ENCODE measurements at regions not wholly inside any gene's neighbourhood (a gene's known extent, or its start where the extent isn't known, plus 50 kb on each side); places are given as distances from the start of the nearest gene placed in this dataset.

- Histone ChIP-seq H3K27me3 (ENCODE audit: insufficient read depth, low read depth, severe bottlenecking) (no peaks in the 10 kb centered on the region), H3K9me3 (ENCODE audit: severe bottlenecking) (no peaks in the 10 kb centered on the region), H3K36me3 (no peaks in the 10 kb centered on the region), H3K4me3 (ENCODE audit: low read depth, low read length) (no peak overlapping the region), H3K27ac (no peak overlapping the region)
- TF ChIP-seq, protein P1, sequence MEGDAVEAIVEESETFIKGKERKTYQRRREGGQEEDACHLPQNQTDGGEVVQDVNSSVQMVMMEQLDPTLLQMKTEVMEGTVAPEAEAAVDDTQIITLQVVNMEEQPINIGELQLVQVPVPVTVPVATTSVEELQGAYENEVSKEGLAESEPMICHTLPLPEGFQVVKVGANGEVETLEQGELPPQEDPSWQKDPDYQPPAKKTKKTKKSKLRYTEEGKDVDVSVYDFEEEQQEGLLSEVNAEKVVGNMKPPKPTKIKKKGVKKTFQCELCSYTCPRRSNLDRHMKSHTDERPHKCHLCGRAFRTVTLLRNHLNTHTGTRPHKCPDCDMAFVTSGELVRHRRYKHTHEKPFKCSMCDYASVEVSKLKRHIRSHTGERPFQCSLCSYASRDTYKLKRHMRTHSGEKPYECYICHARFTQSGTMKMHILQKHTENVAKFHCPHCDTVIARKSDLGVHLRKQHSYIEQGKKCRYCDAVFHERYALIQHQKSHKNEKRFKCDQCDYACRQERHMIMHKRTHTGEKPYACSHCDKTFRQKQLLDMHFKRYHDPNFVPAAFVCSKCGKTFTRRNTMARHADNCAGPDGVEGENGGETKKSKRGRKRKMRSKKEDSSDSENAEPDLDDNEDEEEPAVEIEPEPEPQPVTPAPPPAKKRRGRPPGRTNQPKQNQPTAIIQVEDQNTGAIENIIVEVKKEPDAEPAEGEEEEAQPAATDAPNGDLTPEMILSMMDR (IDR thresholded peaks at IDR 0.05; ENCODE audit: low read depth, low read length), result no peak
- no peak for DNase-seq
Measured at GRCh38 chr5:125139590-125139989, 393.2 kb upstream of the ZNF608 start.

DNA sequence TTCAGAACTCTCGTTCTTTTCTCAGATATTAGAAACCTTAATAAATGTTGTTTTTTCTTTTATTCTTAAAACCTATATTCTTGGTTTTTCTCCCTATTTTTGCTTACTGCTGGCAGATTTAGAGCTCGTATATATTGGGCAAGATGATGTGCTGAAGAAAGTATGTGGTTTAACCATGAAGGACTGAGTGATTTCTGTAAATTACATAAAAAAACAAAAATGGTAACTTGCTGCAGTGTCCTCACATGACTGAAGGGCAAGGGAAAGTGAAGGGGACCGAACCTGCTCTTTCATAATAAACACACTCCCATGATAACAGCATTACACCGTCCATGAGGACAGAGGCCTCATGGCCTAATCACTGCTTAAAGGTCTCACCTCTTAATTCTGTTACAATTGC is 393.8 kb upstream of the ZNF608 start:
- H3K27me3 ChIP-seq (ENCODE audit: insufficient read depth, low read depth, severe bottlenecking), result no peaks in the 10 kb centered on the region
- H3K36me3 ChIP-seq, result no peaks in the 10 kb centered on the region
- no peak overlapping the region for H3K27ac ChIP-seq
- TF ChIP-seq, protein P1 (IDR thresholded peaks at IDR 0.05; ENCODE audit: low read depth, low read length), result no peak
- DNase-seq, result no peak
- H3K9me3 ChIP-seq (ENCODE audit: severe bottlenecking), result no peaks in the 10 kb centered on the region
- H3K4me3 ChIP-seq (ENCODE audit: low read depth, low read length), result no peak overlapping the region

- Histone ChIP-seq H3K9me3 (ENCODE audit: severe bottlenecking) (no peaks in the 10 kb centered on the region), H3K4me3 (ENCODE audit: low read depth, low read length) (no peak overlapping the region), H3K27ac (no peak overlapping the region), H3K27me3 (ENCODE audit: insufficient read depth, low read depth, severe bottlenecking) (no peaks in the 10 kb centered on the region), H3K36me3 (no peaks in the 10 kb centered on the region)
- TF ChIP-seq, protein P1 (IDR thresholded peaks at IDR 0.05; ENCODE audit: low read depth, low read length), result no peak
- no peak for DNase-seq
Measured at GRCh38 chr5:125140855-125141254, 394.4 kb upstream of the ZNF608 start.

- no peak for DNase-seq
- H3K27me3 ChIP-seq (ENCODE audit: insufficient read depth, low read depth, severe bottlenecking), result no peaks in the 10 kb centered on the region
- no peak overlapping the region for H3K27ac ChIP-seq
- no peak overlapping the region for H3K4me3 ChIP-seq (ENCODE audit: low read depth, low read length)
- H3K36me3 ChIP-seq, result no peaks in the 10 kb centered on the region
- no peaks in the 10 kb centered on the region for H3K9me3 ChIP-seq (ENCODE audit: severe bottlenecking)
- TF ChIP-seq, protein P1 (IDR thresholded peaks at IDR 0.05; ENCODE audit: low read depth, low read length), result no peak
Measured at GRCh38 chr5:125142458-125142857, 396.0 kb upstream of the ZNF608 start.

- TF ChIP-seq, protein P1 (IDR thresholded peaks at IDR 0.05; ENCODE audit: low read depth, low read length), result no peak
- H3K9me3 ChIP-seq (ENCODE audit: severe bottlenecking), result no peaks in the 10 kb centered on the region
- H3K27ac ChIP-seq, result no peak overlapping the region
- no peaks in the 10 kb centered on the region for H3K27me3 ChIP-seq (ENCODE audit: insufficient read depth, low read depth, severe bottlenecking)
- no peaks in the 10 kb centered on the region for H3K36me3 ChIP-seq
- H3K4me3 ChIP-seq (ENCODE audit: low read depth, low read length), result no peak overlapping the region
- no peak for DNase-seq
Measured at GRCh38 chr5:125143011-125143410, 396.6 kb upstream of the ZNF608 start.

DNA sequence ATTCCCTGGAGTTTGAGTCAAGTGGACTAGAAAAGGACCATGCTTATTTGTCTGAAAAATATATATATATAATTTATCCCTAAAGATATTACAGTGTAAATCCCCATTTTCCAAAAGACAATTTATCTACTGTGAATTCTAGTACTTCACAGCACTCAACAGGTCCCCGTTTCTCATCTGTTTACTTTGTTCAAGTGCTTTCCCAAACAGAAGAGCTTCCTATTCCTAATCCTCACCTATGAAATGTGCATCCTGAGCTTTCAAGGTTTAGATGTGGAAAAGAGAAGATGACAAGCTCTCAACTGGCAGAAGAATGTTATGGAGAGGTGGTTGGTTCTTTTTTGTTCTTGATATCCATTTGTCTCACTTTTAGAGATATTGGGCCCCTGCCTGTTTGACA is 401.6 kb upstream of the ZNF608 start:
- TF ChIP-seq, protein P1 (IDR thresholded peaks at IDR 0.05; ENCODE audit: low read depth, low read length), result no peak
- Histone ChIP-seq H3K27ac (peak overlapping the region; percentile 85; the same call in 1 of the 2 replicates), H3K36me3 (no peaks in the 10 kb centered on the region), H3K27me3 (ENCODE audit: insufficient read depth, low read depth, severe bottlenecking) (no peaks in the 10 kb centered on the region), H3K4me3 (ENCODE audit: low read depth, low read length) (no peak overlapping the region), H3K9me3 (ENCODE audit: severe bottlenecking) (no peaks in the 10 kb centered on the region)
- DNase-seq, result no peak

All from WERI-Rb-1 (cell line).